ENCODE measurements at regions not wholly inside any gene's neighbourhood (a gene's known extent, or its start where the extent isn't known, plus 50 kb on each side); places are given as distances from the start of the nearest gene placed in this dataset.

GRCh38 chr4:138668309-138668708 is 347.3 kb upstream of the NOCT start:
- intact Hi-C loops (cut with DNase I; ENCODE audit: low total_unique reads), result no loop called here
- no peak for DNase-seq (ENCODE audit: low spot score in 2 of 2)
- TF ChIP-seq POLR2A (IDR thresholded peaks at IDR 0.05), result no peak
- 93 to 95% methylated on average over 3 of the region's 3 CpGs for WGBS, 2 donors
- H3K4me3 ChIP-seq (ENCODE audit: low read depth, poor library complexity, severe bottlenecking), result no peak overlapping the region

GRCh38 chr4:138666366-138666765 is 349.2 kb upstream of the NOCT start:
- H3K4me3 ChIP-seq (ENCODE audit: low read depth, poor library complexity, severe bottlenecking), result no peak overlapping the region
- DNase-seq (ENCODE audit: low spot score in 2 of 2), result no peak
- WGBS, 2 donors, result 91 to 93% methylated on average over 6 of the region's 6 CpGs
- intact Hi-C loops (cut with DNase I; ENCODE audit: low total_unique reads), result no loop called here
- TF ChIP-seq POLR2A (IDR thresholded peaks at IDR 0.05), result no peak
- TF ChIP-seq CTCF (IDR thresholded peaks at IDR 0.05), result no peak

GRCh38 chr4:138665851-138666250 is 349.7 kb upstream of the NOCT start:
- WGBS, 2 donors, result 93 to 95% methylated on average over 4 of the region's 4 CpGs
- intact Hi-C loops (cut with DNase I; ENCODE audit: low total_unique reads), result no loop called here
- no peak for DNase-seq (ENCODE audit: low spot score in 2 of 2)
- no peak overlapping the region for H3K4me3 ChIP-seq (ENCODE audit: low read depth, poor library complexity, severe bottlenecking)
- TF ChIP-seq POLR2A (IDR thresholded peaks at IDR 0.05) (no peak), CTCF (IDR thresholded peaks at IDR 0.05) (no peak)

- DNase-seq (ENCODE audit: low spot score in 2 of 2), result no peak
- WGBS, 2 donors, result 62 to 64% methylated on average over 4 of the region's 4 CpGs
- no peak overlapping the region for H3K4me3 ChIP-seq (ENCODE audit: low read depth, poor library complexity, severe bottlenecking)
- TF ChIP-seq CTCF (IDR thresholded peaks at IDR 0.05) (no peak), POLR2A (IDR thresholded peaks at IDR 0.05) (no peak)
- intact Hi-C loops (cut with DNase I; ENCODE audit: low total_unique reads), result no loop called here
These were observed 351.7 kb upstream of the NOCT start for GRCh38 chr4:138663883-138664282.

- TF ChIP-seq CTCF (IDR thresholded peaks at IDR 0.05), result no peak
- TF ChIP-seq POLR2A (IDR thresholded peaks at IDR 0.05), result no peak
- intact Hi-C loops (cut with DNase I; ENCODE audit: low total_unique reads), result no loop called here
- no peak for DNase-seq (ENCODE audit: low spot score in 2 of 2)
These were observed 355.7 kb upstream of the NOCT start for GRCh38 chr4:138659812-138660316.

GRCh38 chr4:138659037-138659811 is 356.4 kb upstream of the NOCT start:
- WGBS, 2 donors, result 73 to 77% methylated on average over 11 of the region's 11 CpGs
- no peak for DNase-seq (ENCODE audit: low spot score in 2 of 2)
- TF ChIP-seq CTCF (IDR thresholded peaks at IDR 0.05), result no peak
- no peak for TF ChIP-seq POLR2A (IDR thresholded peaks at IDR 0.05)
- intact Hi-C loops (cut with DNase I; ENCODE audit: low total_unique reads), result no loop called here
- no peak overlapping the region for H3K4me3 ChIP-seq (ENCODE audit: low read depth, poor library complexity, severe bottlenecking)

More at GRCh38 chr4:138659812-138660316, 355.7 kb upstream of the NOCT start:
- H3K4me3 ChIP-seq (ENCODE audit: low read depth, poor library complexity, severe bottlenecking), result no peak overlapping the region
- 89 to 96% methylated on average over 6 of the region's 6 CpGs for WGBS, 2 donors

All from lower leg skin (tissue), 4 donors.